ENCODE measurements at regions not wholly inside any gene's neighbourhood (a gene's known extent, or its start where the extent isn't known, plus 50 kb on each side); places are given as distances from the start of the nearest gene placed in this dataset.

GRCh38 chr15:92817339-92817886 is 82.7 kb upstream of the CHD2 start:
- no peaks in the 10 kb centered on the region for H4K20me1 ChIP-seq (ENCODE audit: insufficient read depth, low read length)
- H3K36me3 ChIP-seq (ENCODE audit: control insufficient read depth, insufficient read depth, low read length), result no peaks in the 10 kb centered on the region
- H2AFZ ChIP-seq (replicated peaks; ENCODE audit: low read length, poor library complexity), result peak overlapping the region; percentile 48
- H2AK5ac ChIP-seq (ENCODE audit: low read depth, low read length), result no peak overlapping the region
- DNase-seq (no peak), ATAC-seq (ENCODE audit: low read depth) (no peak)
- H3K4me1 ChIP-seq (ENCODE audit: control insufficient read depth, insufficient read depth, low read length), result peaks cover 12% of the 10 kb centered on the region
- no peak overlapping the region for H3K4me3 ChIP-seq (ENCODE audit: insufficient read depth, low read depth, low read length)
- peak overlapping the region; percentile 3; the same call in 1 of the 2 replicates for H3K4me2 ChIP-seq (ENCODE audit: low read depth, low read length)
- peak overlapping the region; percentile 38; the same call in 1 of the 3 replicates for H2BK15ac ChIP-seq (ENCODE audit: low read depth, low read length)
- peaks cover 5% of the 10 kb centered on the region; the same call in 1 of the 2 replicates for H3K9me1 ChIP-seq (ENCODE audit: insufficient read depth, low read length)
- H3K18ac ChIP-seq (ENCODE audit: low read depth, low read length), result no peak overlapping the region
- peak overlapping the region; percentile 57; the same call in 1 of the 2 replicates for H3K14ac ChIP-seq (replicated peaks; ENCODE audit: low read depth, low read length)
- in situ Hi-C loops (cut with MboI; ENCODE audit: low sequenced_read_pairs), result loop anchor here (25.0 kb wide), 1 partner anchor 1830 kb away; the partner anchor contains the start of gene PRC1
- peak overlapping the region; percentile 45; the same call in 1 of the 2 replicates for H2BK120ac ChIP-seq (ENCODE audit: low read depth, low read length)
- H2AK9ac ChIP-seq (replicated peaks; ENCODE audit: low read depth, low read length, poor library complexity), result no peak overlapping the region
- H3K9me3 ChIP-seq (ENCODE audit: control insufficient read depth, insufficient read depth, low read length), result no peaks in the 10 kb centered on the region
- TF ChIP-seq MAFK (IDR thresholded peaks at IDR 0.05; ENCODE audit: low read depth, low read length) (no peak), RAD21 (IDR thresholded peaks at IDR 0.05; ENCODE audit: low read length) (no peak), RCOR1 (IDR thresholded peaks at IDR 0.05; ENCODE audit: insufficient replicate concordance, low read length) (no peak), NFE2L2 (IDR thresholded peaks at IDR 0.05; ENCODE audit: low read depth, low read length) (no peak), USF2 (IDR thresholded peaks at IDR 0.05; ENCODE audit: low read depth, low read length) (no peak), RFX5 (IDR thresholded peaks at IDR 0.05; ENCODE audit: low read depth, low read length) (no peak), FOS (IDR thresholded peaks at IDR 0.05; ENCODE audit: low read depth, low read length) (no peak), CEBPB (IDR thresholded peaks at IDR 0.05; ENCODE audit: low read depth, low read length) (no peak), SMC3 (IDR thresholded peaks at IDR 0.05; ENCODE audit: low read depth, low read length) (no peak), ELK1 (IDR thresholded peaks at IDR 0.05; ENCODE audit: borderline replicate concordance, low read depth, low read length) (no peak), CHD1 (IDR thresholded peaks at IDR 0.05; ENCODE audit: low read depth, low read length) (no peak), MAZ (IDR thresholded peaks at IDR 0.05; ENCODE audit: borderline replicate concordance, low read depth, low read length) (no peak), MXI1 (IDR thresholded peaks at IDR 0.05; ENCODE audit: borderline replicate concordance, low read depth, low read length) (no peak)
- peak overlapping the region; percentile 12; the same call in 1 of the 2 replicates for H3K9ac ChIP-seq (ENCODE audit: low read depth, low read length)
- H2BK20ac ChIP-seq (ENCODE audit: low read depth, low read length), result peak overlapping the region; percentile 6
- H3K27ac ChIP-seq (ENCODE audit: insufficient read depth, low read length), result no peak overlapping the region
- H4K5ac ChIP-seq (ENCODE audit: low read depth, low read length), result peak overlapping the region; percentile 38; the same call in 1 of the 2 replicates
- peak overlapping the region; percentile 6; the same call in 1 of the 2 replicates for H3K4ac ChIP-seq (ENCODE audit: low read depth, low read length)
- dilution Hi-C loops (cut with HindIII; ENCODE audit: low sequenced_read_pairs, unreplicated experiment), result loop anchor here (25.0 kb wide), 1 partner anchor 120 kb away; no protein-coding TSS in a partner anchor
- no peak overlapping the region for H3K56ac ChIP-seq (ENCODE audit: extremely low read depth, insufficient read depth, low read length)
- intact Hi-C loops (cut with micrococcal nuclease), result no loop called here
- peak overlapping the region; percentile 65 to 77; a peak in 3 of 4 replicates for H4K8ac ChIP-seq (ENCODE audit: low read depth in 2 of 2, low read length in 2 of 2)
- H3K27me3 ChIP-seq (ENCODE audit: control insufficient read depth, insufficient read depth, low read length), result no peaks in the 10 kb centered on the region
- peak overlapping the region; percentile 64; the same call in 1 of the 2 replicates for H3K23ac ChIP-seq (ENCODE audit: low read depth, low read length)
- ChIA-PET CTCF (no interaction called here), POLR2A (ENCODE audit: unreplicated experiment) (interaction anchor here (0.8 kb wide), 1 partner anchor 8 kb away, joined by 3 read pairs; no protein-coding TSS in a partner anchor)
- H2BK5ac ChIP-seq (ENCODE audit: low read depth, low read length, poor library complexity, severe bottlenecking), result peak overlapping the region; percentile 55
- peak overlapping the region; percentile 3; the same call in 1 of the 2 replicates for H4K91ac ChIP-seq (ENCODE audit: insufficient read depth, low read depth, low read length)
- WGBS, 2 experiments (ENCODE audit: extremely low coverage in 2 of 2, insufficient read length in 1 of 2), result 40% methylated on average over 1 of the region's 7 CpGs; no CpG with 5 or more reads in 1 of the 2 experiments
- H3K79me1 ChIP-seq (ENCODE audit: low read depth in 1 of 2, low read length in 2 of 2), result peaks cover 7 to 17% of the 10 kb centered on the region in 2 experiments; a peak in 3 of 4 replicates
- no TSS peak for BruUV-seq (replicated peaks)
